ENCODE measurements at regions not wholly inside any gene's neighbourhood (a gene's known extent, or its start where the extent isn't known, plus 50 kb on each side); places are given as distances from the start of the nearest gene placed in this dataset.
A peak's percentile ranks its signal among the peaks of the same experiment; 100 is the strongest.

DNA sequence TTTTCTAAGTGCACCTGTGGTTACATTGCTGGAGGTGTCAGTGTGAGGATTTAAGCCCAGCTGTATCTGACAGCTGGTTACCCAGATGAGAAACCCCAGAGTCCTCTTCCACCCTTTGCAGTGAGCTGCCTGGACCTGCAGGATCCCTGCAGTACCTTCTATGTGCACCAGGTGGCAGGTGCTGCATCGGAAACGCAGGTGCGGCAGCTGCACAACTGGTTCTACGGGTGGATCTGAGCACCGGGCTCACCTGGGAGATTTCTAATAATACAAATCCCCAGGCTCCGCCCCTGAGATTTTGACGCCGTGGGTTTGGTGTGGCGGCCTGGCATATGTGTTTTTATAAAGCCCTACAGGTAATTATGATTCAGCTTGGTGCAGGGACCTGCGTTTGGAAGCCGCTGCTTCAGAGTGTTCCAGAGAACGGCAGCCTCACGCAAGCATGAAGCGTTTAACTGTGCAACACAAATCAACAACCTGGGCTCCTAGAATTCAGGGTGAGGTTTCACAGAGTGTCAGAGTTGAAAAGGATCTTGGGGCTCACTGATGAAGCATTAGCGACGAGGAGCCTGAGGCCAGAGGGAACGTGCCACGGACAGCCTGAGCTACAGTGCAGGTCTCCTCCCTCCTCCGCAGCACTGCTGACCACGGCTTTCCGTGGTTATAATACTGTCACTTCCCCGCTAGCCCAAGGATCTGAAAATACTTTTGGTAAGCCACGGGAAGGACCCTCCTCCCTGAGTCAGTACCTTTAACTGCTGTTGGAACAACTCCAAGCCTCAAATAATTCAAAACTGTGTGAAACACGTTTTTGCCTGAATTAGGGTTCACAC, 96.7 kb upstream of the TRABD2B start:
- H3K27me3 Mint-ChIP-seq (ENCODE audit: low read depth), result peaks cover 74% of the 10 kb centered on the region
- TF ChIP-seq, protein P1, sequence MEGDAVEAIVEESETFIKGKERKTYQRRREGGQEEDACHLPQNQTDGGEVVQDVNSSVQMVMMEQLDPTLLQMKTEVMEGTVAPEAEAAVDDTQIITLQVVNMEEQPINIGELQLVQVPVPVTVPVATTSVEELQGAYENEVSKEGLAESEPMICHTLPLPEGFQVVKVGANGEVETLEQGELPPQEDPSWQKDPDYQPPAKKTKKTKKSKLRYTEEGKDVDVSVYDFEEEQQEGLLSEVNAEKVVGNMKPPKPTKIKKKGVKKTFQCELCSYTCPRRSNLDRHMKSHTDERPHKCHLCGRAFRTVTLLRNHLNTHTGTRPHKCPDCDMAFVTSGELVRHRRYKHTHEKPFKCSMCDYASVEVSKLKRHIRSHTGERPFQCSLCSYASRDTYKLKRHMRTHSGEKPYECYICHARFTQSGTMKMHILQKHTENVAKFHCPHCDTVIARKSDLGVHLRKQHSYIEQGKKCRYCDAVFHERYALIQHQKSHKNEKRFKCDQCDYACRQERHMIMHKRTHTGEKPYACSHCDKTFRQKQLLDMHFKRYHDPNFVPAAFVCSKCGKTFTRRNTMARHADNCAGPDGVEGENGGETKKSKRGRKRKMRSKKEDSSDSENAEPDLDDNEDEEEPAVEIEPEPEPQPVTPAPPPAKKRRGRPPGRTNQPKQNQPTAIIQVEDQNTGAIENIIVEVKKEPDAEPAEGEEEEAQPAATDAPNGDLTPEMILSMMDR (IDR thresholded peaks at IDR 0.05; ENCODE audit: unreplicated experiment in 3 of 3), result peak; percentile 78 to 86 (median 84)
- H3K4me1 Mint-ChIP-seq, result peaks cover 6% of the 10 kb centered on the region
- H3K36me3 Mint-ChIP-seq (ENCODE audit: low read depth), result peaks cover 13% of the 10 kb centered on the region
- H3K27ac Mint-ChIP-seq, result peak overlapping the region in 2 of 3 experiments; percentile 20 to 71
- H3K9me3 Mint-ChIP-seq, result peaks cover 29% of the 10 kb centered on the region
- peak overlapping the region in 2 of 3 experiments; percentile 50 to 54 for H3K4me3 Mint-ChIP-seq

- H3K27ac Mint-ChIP-seq, result no peak overlapping the region
- H3K4me1 Mint-ChIP-seq, result no peaks in the 10 kb centered on the region
- no peak overlapping the region for H3K4me3 Mint-ChIP-seq
- H3K9me3 Mint-ChIP-seq, result peaks cover 28% of the 10 kb centered on the region
- H3K36me3 Mint-ChIP-seq (ENCODE audit: low read depth), result peaks cover 13% of the 10 kb centered on the region
- peaks cover 74% of the 10 kb centered on the region for H3K27me3 Mint-ChIP-seq (ENCODE audit: low read depth)
- TF ChIP-seq, protein P1 (IDR thresholded peaks at IDR 0.05; ENCODE audit: unreplicated experiment in 3 of 3), result no peak
Observed at GRCh38 chr1:48093147-48093546, 96.0 kb upstream of the TRABD2B start.

DNA sequence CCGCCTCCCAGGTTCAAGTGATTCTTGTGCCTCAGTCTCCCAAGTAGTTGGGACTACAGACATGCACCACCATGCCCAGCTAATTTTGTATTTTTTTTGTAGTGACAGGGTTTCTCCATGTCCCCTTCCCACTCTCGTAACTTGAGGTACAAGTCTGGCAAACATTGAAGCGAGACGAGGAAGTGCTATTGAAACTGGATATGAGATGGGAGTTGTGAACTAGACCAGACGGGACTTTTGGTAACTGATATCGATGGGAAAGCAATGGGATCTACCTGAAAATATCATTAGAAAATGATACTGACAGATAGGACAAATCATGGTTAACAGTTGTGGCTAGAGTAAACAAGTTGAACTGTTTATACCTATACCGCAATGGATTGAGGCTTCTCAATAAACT, 95.2 kb upstream of the TRABD2B start:
- no peak overlapping the region for H3K4me3 Mint-ChIP-seq
- H3K36me3 Mint-ChIP-seq (ENCODE audit: low read depth), result peaks cover 13% of the 10 kb centered on the region
- H3K27ac Mint-ChIP-seq, result no peak overlapping the region
- no peaks in the 10 kb centered on the region for H3K4me1 Mint-ChIP-seq
- H3K9me3 Mint-ChIP-seq, result peaks cover 23% of the 10 kb centered on the region
- TF ChIP-seq, protein P1 (IDR thresholded peaks at IDR 0.05; ENCODE audit: unreplicated experiment in 3 of 3), result no peak
- H3K27me3 Mint-ChIP-seq (ENCODE audit: low read depth), result peaks cover 74% of the 10 kb centered on the region

- TF ChIP-seq, protein P1 (IDR thresholded peaks at IDR 0.05; ENCODE audit: unreplicated experiment in 3 of 3), result no peak
- H3K4me3 Mint-ChIP-seq, result no peak overlapping the region
- peaks cover 13% of the 10 kb centered on the region for H3K36me3 Mint-ChIP-seq (ENCODE audit: low read depth)
- H3K4me1 Mint-ChIP-seq, result peaks cover 13% of the 10 kb centered on the region
- H3K27ac Mint-ChIP-seq, result no peak overlapping the region
- H3K27me3 Mint-ChIP-seq (ENCODE audit: low read depth), result peaks cover 91% of the 10 kb centered on the region
- H3K9me3 Mint-ChIP-seq, result peaks cover 18% of the 10 kb centered on the region
Observed at GRCh38 chr1:48089356-48089891, 92.2 kb upstream of the TRABD2B start.

GRCh38 chr1:48084826-48085225, 87.6 kb upstream of the TRABD2B start:
- Mint-ChIP-seq H3K9me3 (peaks cover 5% of the 10 kb centered on the region), H3K4me3 (no peak overlapping the region), H3K4me1 (peaks cover 44% of the 10 kb centered on the region), H3K27me3 (ENCODE audit: low read depth) (peaks cover 82% of the 10 kb centered on the region), H3K27ac (peak overlapping the region; percentile 70 to 87 (median 75)), H3K36me3 (ENCODE audit: low read depth) (no peaks in the 10 kb centered on the region)
- TF ChIP-seq, protein P1 (IDR thresholded peaks at IDR 0.05; ENCODE audit: unreplicated experiment in 3 of 3), result no peak

All from nephron (organoid).